HS-27A (cell line): ENCODE measurements at regions not wholly inside any gene's neighbourhood (a gene's known extent, or its start where the extent isn't known, plus 50 kb on each side); places are given as distances from the start of the nearest gene placed in this dataset.

Experiments
- DNase-seq: peaks from one replicate; pipeline ENCODE4 v3.0.0-alpha.2; 2012; ENCODE audit warnings: low read depth, missing footprints

DNA sequence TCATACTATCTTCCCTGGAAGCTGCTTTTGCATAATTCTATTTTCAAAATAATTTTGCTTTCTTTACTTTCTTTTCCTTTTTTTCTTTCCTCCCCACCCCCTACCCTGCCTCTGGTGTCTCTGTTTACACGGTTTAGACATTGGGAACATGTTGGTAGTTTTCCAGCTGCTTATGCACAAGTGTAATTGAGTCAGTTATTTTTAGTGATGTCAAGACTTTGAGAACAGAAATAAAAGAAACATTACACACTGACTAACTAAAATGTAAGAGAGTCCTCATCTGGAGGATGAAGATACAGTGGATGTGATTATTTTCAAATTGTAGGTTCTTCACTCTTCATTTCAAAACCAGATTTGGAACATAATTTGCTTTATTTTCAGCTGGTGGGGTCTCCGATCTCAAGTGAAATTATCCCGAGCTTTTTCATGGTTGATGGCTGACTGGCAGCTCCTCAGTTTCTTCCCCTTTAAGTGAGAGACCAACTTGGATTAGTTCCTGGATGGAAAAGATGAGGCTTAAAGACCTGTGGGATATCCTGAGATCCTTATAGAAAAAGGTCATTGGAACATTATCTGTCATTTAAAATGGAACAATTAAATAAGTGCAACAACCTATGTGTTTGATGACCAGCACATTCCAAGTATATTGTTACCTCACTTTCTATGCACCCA, 154.4 kb upstream of the ZNF462 start:
- no peak for DNase-seq

DNA sequence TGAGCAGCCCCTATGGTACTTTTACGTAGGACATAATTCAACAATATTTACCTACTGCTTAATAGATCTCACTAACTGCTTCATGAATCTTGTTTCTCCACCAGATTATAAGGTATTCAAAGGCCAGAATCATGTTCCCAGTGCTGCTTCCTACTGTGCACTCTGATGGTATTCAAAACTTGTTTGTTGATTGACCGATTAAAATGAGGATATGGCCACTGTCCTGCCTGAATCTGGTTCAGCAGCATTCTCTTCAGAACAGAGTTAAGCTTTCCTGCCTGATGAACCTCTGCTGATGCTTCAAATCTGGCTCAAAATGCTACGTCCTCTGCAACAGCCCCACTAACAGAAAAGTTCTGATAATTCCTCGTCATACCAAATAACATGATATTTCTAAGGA, 150.7 kb upstream of the ZNF462 start:
- no peak for DNase-seq

DNA sequence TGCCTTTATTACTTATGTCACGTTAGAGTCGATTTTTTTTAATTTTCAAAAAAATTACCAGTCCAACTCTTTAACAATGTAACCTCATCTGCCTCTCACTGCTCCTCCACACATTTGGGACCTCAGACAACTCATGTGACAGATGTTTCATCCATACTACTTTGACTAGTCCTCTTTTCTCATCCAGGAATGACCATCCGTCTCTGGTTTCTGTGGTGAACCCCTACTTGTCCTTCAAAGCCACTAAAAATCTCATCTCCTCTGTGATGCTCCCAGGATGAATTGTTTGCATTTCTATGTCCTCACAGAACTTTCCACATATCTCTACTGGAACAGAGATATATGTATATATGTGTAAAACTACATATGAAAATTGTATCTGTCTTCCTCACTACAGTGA, 149.8 kb upstream of the ZNF462 start:
- no peak for DNase-seq

- DNase-seq: no peak
Observed at GRCh38 chr9:106716820-106717219, 146.1 kb upstream of the ZNF462 start.

DNA sequence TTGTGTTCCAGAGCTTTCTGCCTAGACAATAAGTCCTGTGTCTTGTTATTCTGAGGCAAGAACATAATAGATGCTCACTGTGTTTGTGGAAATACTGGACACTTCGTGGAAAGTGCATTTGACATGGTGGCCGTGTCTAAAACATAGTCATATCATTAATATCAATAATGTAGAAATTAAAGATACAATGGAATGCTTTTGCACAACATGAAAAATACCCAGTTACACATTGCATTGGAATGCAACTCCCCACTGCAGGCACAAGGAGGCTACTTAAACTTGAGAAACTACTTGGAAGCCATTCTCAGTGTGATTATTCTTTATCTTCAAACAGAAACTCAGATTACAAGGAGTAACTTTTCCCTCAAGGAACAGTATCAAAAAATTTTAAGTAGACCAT, 145.3 kb upstream of the ZNF462 start:
- DNase-seq: peak; percentile 64

- DNase-seq: peak; percentile 43
Observed at GRCh38 chr9:106718936-106719335, 144.0 kb upstream of the ZNF462 start.

DNA sequence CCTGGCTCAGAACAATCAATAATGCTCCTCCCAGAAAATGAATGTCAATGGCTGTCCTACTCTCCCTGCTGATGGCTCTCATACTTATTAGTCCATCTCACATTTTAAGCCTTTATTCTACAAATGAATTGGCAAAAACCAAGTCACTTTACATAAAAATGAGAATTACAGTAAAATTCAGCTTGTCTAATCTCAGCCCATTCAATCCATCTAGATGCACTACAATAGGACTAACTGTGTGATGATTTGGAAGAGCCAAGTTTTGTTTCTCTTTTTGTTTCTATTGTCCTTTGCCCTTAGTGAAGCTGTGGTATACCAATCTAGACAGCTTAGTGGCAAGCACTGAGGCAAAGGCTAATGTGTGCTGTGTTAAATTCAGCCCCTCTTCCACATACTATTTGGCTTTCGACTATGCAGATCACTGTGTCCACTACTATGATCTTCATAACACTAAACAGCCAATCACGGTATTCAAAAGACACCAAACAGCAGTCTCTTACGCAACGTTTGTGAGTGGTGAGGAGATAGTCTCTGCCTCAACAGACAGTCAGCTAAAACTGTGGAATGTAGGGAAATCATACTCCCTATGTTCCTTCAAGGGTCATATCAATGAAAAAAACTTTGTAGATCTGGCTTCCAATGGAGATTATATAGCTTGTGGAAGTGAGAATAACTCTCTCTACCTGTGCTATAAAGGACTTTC, 140.8 kb upstream of the ZNF462 start:
- DNase-seq: no peak

DNA sequence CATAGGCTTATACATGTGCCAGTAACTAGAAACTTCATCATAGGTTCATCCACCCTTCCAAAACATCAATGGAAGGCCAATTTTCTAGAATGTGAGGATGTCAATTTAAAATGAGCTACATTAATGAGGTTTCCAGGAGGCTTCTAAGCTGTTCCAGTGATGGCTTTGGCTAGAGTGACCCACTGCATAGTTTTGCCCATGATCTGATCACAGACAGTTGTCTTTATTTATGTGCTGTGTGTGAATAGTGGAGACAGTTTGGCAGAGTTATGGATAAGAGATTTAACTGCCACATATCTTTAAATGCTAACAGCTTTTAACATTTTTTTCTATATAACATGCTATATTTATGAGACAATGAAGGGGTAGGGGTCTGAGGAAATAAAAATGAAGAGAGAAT, 139.0 kb upstream of the ZNF462 start:
- no peak for DNase-seq

GRCh38 chr9:106724566-106724965, 138.4 kb upstream of the ZNF462 start:
- no peak for DNase-seq

- DNase-seq: no peak
Observed at GRCh38 chr9:106726070-106726815, 136.7 kb upstream of the ZNF462 start.

DNA sequence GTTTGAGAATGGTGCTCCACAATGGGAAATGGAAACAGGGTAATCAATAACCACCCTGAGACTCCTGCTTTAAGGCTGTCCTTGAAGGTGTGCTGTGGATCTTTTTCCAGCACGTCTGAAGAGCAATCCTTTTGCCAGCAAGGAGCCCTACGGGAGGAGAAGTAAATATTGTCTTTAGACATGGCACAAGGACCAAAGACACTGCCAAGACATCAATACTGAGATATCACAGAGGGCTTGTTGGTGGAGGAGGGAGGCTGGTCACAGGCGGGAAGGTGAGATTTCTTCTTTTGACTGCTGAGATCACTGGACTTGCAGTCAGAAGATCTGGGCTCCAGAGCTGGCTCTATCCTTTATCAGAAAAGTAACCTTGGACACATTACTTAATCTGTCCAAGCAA, 135.0 kb upstream of the ZNF462 start:
- no peak for DNase-seq

- no peak for DNase-seq
Observed at GRCh38 chr9:106728860-106729259, 134.1 kb upstream of the ZNF462 start.

- no peak for DNase-seq
Observed at GRCh38 chr9:106731910-106732309, 131.1 kb upstream of the ZNF462 start.

- no peak for DNase-seq
Observed at GRCh38 chr9:106733828-106734380, 129.1 kb upstream of the ZNF462 start.

- no peak for DNase-seq
Observed at GRCh38 chr9:106737516-106737915, 125.5 kb upstream of the ZNF462 start.

DNA sequence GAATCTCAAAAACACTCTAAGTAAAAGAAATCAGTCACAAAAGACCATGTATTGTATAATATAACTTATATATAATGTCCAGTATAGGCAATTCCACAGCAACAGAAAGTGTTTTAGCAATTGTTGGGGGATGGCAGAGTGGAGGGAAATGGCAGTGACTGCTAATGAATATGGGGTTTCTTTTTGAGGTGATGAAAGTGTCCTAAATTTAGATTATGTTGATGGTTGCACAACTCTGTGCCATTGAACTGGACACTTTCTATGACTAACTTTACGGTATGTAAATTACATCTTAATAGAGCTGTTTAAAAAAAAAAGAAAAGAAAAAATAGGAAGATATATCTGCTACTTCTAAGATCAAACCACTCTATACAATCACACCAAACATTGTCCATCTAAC, 124.9 kb upstream of the ZNF462 start:
- no peak for DNase-seq

DNA sequence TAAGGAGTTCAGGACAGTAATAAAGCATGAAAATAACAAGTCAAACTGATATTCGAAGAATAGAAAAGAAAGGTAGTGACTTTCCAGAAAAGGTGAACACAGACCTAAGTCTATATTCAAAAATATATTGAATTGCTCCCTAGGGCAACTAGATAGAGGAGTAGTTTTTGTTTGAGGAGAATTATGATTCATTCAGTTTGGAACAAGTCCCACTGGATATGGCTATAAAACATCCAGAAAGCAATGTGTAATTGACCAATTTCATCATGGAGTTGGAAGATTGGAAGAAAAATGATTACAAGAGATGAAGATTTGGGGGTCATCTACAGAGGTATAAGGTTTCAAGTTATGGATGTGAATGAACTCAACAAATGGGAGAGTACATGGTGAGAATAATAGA, 117.5 kb upstream of the ZNF462 start:
- DNase-seq: no peak

- no peak for DNase-seq
Observed at GRCh38 chr9:106745876-106746275, 117.1 kb upstream of the ZNF462 start.

DNA sequence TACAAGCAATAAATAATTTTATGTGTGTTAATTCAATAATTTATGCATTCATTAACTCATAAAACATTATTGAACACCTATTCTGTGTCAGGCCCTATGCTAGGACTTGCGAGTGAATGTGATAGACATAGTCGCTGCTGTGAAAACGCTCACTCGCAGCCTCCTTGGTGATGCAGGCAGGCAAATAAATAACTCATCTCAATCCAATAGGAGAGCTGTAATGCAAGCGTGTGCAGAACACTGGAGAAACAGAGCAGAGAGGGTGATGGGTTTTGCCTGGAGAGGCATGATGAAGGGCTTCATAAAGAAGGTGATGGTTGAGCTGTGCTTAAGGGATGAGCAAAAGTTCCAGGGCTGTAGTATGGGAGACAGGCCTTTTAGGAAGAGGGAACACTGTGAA, 111.3 kb upstream of the ZNF462 start:
- no peak for DNase-seq

- no peak for DNase-seq
Observed at GRCh38 chr9:106752581-106752980, 110.4 kb upstream of the ZNF462 start.

GRCh38 chr9:106753155-106753671, 109.8 kb upstream of the ZNF462 start:
- DNase-seq: no peak

DNA sequence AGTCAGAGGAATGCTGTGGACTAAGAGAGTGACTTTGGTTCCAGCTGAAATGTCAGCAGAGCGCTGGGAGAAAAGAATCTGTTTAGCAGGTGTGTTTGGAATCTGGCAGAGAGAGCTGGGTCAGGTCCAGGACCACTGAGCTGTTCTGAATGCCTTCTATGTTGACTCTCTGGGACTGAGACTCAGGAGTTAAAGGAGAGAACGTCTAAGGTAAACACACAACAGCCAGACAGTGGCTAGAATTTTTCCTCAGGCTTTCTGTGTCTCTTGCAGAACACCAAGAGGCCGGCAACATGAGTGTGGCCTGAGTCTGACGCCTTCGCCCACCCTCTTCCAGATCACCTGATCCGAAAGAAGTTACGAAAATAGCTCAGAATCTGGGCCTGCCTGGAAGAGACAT, 107.2 kb upstream of the ZNF462 start:
- no peak for DNase-seq

GRCh38 chr9:106757514-106757913, 105.5 kb upstream of the ZNF462 start:
- DNase-seq: no peak
